ENCODE measurements at regions not wholly inside any gene's neighbourhood (a gene's known extent, or its start where the extent isn't known, plus 50 kb on each side); places are given as distances from the start of the nearest gene placed in this dataset.

- H2AFZ ChIP-seq (ENCODE audit: low read depth, low read length): no peak overlapping the region
- no peak overlapping the region for H3K4me2 ChIP-seq (ENCODE audit: insufficient read depth, low read length)
- H3K36me3 ChIP-seq (ENCODE audit: control insufficient read depth, insufficient read depth, low read length): no peaks in the 10 kb centered on the region
- no TSS peak for BruUV-seq (replicated peaks)
- no peaks in the 10 kb centered on the region for H3K9me1 ChIP-seq (ENCODE audit: control insufficient read depth, insufficient read depth, low read length)
- no peak for DNase-seq (ENCODE audit: extremely low read depth in 1 of 4, low spot score in 3 of 4)
- intact Hi-C loops (cut with micrococcal nuclease): no loop called here
- H3K79me2 ChIP-seq (ENCODE audit: control insufficient read depth, insufficient read depth, low read length): no peaks in the 10 kb centered on the region
- H3K27ac ChIP-seq (ENCODE audit: extremely low read depth, low read depth, low read length): no peak overlapping the region
- no peak for TF ChIP-seq STAT5B (CRISPR knock-in tag; IDR thresholded peaks at IDR 0.05)
- TF ChIP-seq GATAD2A (IDR thresholded peaks at IDR 0.05): no peak
- TF ChIP-seq ZNF668 (CRISPR knock-in tag; IDR thresholded peaks at IDR 0.05): no peak
- TF ChIP-seq ZFX (CRISPR knock-in tag; IDR thresholded peaks at IDR 0.05): no peak
- TF ChIP-seq RBM22 (IDR thresholded peaks at IDR 0.05; ENCODE audit: low read depth, low read length, poor library complexity, severe bottlenecking): no peak
- TF ChIP-seq THRA (IDR thresholded peaks at IDR 0.05): no peak
- TF ChIP-seq E4F1 (CRISPR knock-in tag; IDR thresholded peaks at IDR 0.05; ENCODE audit: borderline replicate concordance): no peak
- TF ChIP-seq ZNF232 (CRISPR knock-in tag; IDR thresholded peaks at IDR 0.05): no peak
- TF ChIP-seq SAFB (IDR thresholded peaks at IDR 0.05; ENCODE audit: borderline replicate concordance, low read depth, low read length): no peak
- TF ChIP-seq ELF2 (CRISPR knock-in tag; IDR thresholded peaks at IDR 0.05): no peak
- no peak for TF ChIP-seq PRMT5 (CRISPR knock-in tag; IDR thresholded peaks at IDR 0.05)
- TF ChIP-seq ZNF511 (CRISPR knock-in tag; IDR thresholded peaks at IDR 0.05): no peak
- TF ChIP-seq NBN (IDR thresholded peaks at IDR 0.05; ENCODE audit: low read depth): no peak
- no peak overlapping the region for H3K4me3 ChIP-seq
- no peaks in the 10 kb centered on the region for H3K9me3 ChIP-seq (replicated peaks; ENCODE audit: control insufficient read depth, insufficient read depth, low read depth, low read length)
- H3K27me3 ChIP-seq (ENCODE audit: control insufficient read depth in 2 of 2, insufficient read depth in 2 of 2, low read length in 2 of 2): peaks cover 5 to 17% of the 10 kb centered on the region in 2 experiments; a peak in 4 of 5 replicates
- FAIRE-seq: no peak
- CTCF ChIA-PET (ENCODE audit: low intra/inter-chr PET ratio): no interaction called here
- H4K20me1 ChIP-seq (replicated peaks; ENCODE audit: control insufficient read depth, insufficient read depth, low read length): no peaks in the 10 kb centered on the region
- POLR2A ChIA-PET: interaction anchor here (0.7 kb wide), 1 partner anchor 436 kb away, joined by 3 read pairs; no protein-coding TSS in a partner anchor
- no peak for ATAC-seq
- in situ Hi-C loops (cut with MboI): no loop called here
- H3K4me1 ChIP-seq (replicated peaks in 1 of 2; ENCODE audit: control insufficient read depth in 2 of 2, insufficient read depth in 2 of 2, low read length in 2 of 2): no peaks in the 10 kb centered on the region
- WGBS (ENCODE audit: insufficient coverage, low coverage, missing lambda C conversion rate): 0% methylated on average over 2 of the region's 2 CpGs
- no peak overlapping the region for H3K9ac ChIP-seq (ENCODE audit: insufficient read depth in 1 of 2, low read depth in 2 of 2, low read length in 2 of 2)
Measured at GRCh38 chr10:4740471-4740870, 85.5 kb upstream of the AKR1E2 start.

Measured in K562 (cell line).